ENCODE measurements at regions not wholly inside any gene's neighbourhood (a gene's known extent, or its start where the extent isn't known, plus 50 kb on each side); places are given as distances from the start of the nearest gene placed in this dataset.

DNA sequence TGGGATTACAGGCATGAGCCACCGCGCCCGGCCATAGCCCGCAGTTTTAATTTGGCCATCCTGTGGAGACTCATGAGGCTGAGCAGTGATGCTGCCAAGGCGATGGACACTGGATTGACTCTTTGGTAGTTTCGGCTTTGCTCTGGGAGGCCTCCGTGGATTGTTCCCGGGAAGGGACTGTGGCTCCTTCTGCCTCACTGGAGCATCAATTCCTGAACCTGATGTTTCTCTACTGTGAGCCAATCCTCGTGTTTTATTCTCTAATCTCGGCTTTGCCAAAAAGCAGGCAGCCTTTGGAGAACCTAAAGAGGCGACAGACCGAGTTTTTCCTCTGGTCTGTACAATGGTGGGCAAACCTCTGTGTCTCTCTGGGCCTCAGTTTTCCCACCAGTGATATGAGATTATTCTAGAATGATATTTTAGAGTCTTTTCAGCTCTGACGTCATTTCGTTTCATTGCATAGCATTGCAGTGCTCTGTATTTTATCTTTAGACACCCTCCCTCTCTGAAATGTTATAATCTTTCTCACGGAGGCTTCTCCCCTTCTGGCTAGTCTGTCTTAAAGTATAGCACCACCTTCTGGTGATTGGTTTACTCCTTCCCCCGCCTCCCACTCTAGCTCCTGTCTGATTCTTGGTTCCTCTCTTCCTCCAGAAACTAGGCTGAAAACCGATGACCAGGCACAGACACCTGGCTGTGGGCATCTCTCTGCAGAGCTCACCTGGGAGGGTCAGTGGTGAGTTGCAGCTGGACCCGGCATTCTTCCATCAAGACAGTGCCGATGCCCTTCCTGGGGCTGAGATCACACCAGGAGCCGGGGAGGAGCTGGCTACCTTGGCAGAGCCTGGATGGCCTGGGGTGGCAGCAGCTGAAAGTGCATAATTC lies 341.3 kb downstream of the MYCN start:
- H3K27ac ChIP-seq: no peak overlapping the region
- no peak for TF ChIP-seq POLR2A (IDR thresholded peaks at IDR 0.05)
- TF ChIP-seq, protein P1, sequence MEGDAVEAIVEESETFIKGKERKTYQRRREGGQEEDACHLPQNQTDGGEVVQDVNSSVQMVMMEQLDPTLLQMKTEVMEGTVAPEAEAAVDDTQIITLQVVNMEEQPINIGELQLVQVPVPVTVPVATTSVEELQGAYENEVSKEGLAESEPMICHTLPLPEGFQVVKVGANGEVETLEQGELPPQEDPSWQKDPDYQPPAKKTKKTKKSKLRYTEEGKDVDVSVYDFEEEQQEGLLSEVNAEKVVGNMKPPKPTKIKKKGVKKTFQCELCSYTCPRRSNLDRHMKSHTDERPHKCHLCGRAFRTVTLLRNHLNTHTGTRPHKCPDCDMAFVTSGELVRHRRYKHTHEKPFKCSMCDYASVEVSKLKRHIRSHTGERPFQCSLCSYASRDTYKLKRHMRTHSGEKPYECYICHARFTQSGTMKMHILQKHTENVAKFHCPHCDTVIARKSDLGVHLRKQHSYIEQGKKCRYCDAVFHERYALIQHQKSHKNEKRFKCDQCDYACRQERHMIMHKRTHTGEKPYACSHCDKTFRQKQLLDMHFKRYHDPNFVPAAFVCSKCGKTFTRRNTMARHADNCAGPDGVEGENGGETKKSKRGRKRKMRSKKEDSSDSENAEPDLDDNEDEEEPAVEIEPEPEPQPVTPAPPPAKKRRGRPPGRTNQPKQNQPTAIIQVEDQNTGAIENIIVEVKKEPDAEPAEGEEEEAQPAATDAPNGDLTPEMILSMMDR (IDR thresholded peaks at IDR 0.05): peak in 3 of 4 experiments; percentile 45 to 49 (median 46)
- WGBS: 65% methylated on average over 20 of the region's 20 CpGs
- H3K9me3 ChIP-seq: no peaks in the 10 kb centered on the region
- peak; percentile 21 for DNase-seq (ENCODE audit: low spot score)
- no peaks in the 10 kb centered on the region for H3K36me3 ChIP-seq
- intact Hi-C loops (cut with DNase I): loop anchor here (5.0 kb wide), 2 partner anchors 344 to 644 kb away; no protein-coding TSS in a partner anchor
- no peaks in the 10 kb centered on the region for H3K27me3 ChIP-seq (replicated peaks; ENCODE audit: insufficient read depth)
- no peaks in the 10 kb centered on the region for H3K4me1 ChIP-seq (replicated peaks)
- H3K4me3 ChIP-seq: no peak overlapping the region

DNA sequence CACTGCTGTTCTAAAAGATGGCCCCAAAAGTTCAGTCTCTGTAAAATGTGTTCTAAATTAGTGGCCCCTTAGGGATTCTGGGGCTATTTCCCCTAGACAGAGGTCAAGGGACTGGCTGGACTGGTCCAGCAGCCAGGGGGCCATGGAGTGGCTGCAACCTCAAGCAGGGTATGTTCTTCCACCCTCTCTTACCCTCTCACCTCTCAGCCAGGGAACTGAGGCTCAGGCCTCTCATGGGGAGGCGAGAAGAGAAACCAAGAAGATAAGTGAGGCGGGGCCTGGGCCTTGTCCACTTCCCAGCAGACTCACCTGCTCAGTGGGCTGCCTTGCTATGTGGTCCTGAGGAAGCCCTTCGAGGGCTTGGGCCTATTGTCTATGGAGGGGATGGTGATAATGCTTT lies 339.7 kb downstream of the MYCN start:
- WGBS: 100% methylated on average over 3 of the region's 3 CpGs
- Histone ChIP-seq H3K9me3 (no peaks in the 10 kb centered on the region), H3K4me3 (no peak overlapping the region), H3K36me3 (no peaks in the 10 kb centered on the region), H3K27ac (no peak overlapping the region), H3K4me1 (replicated peaks) (no peaks in the 10 kb centered on the region), H3K27me3 (replicated peaks; ENCODE audit: insufficient read depth) (no peaks in the 10 kb centered on the region)
- TF ChIP-seq POLR2AphosphoS5 (IDR thresholded peaks at IDR 0.05): no peak
- no peak for TF ChIP-seq POLR2A (IDR thresholded peaks at IDR 0.05)
- TF ChIP-seq, protein P1 (IDR thresholded peaks at IDR 0.05): no peak
- intact Hi-C loops (cut with DNase I): loop anchor here (5.0 kb wide), 2 partner anchors 343 to 643 kb away; no protein-coding TSS in a partner anchor
- no peak for DNase-seq (ENCODE audit: low spot score)

DNA sequence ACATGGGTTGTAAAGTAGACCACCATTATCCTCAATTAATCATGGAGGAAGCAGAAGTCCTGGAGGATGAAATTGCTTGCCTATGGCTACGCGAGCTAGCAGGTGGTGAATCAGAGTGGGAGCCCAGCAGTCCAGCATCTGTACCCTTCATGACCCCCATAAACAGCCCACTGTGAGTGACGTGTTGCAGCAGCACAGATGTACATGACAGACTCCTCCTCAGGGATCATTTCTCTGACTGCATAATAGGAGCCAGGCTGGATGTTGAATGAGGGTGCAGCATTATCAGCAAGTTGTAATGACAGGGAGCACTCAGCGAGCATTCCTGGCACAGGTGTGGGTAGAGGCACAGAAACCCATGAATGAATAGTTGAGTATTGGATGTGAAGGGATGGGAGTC lies 339.3 kb downstream of the MYCN start:
- no peak for DNase-seq (ENCODE audit: low spot score)
- intact Hi-C loops (cut with DNase I): loop anchor here (5.0 kb wide), 2 partner anchors 342 to 642 kb away; no protein-coding TSS in a partner anchor

DNA sequence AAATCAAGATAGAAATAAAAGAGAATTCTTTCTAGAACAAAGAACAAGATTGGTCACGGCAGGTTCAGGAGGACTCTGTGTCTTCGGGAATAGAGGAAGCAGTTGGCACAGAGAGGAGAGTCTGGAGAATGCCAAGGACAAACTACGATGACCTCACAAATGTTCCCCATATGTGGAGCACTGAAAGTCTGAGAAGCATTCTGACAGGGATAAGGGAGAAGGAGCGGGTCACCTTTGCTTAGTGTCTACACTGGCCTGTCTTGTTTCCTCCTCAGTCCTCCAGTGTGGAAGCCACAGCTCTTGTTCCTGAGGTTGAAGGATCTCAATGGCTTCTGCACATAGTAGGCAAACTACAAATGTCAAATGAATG lies 338.8 kb downstream of the MYCN start:
- TF ChIP-seq, protein P1 (IDR thresholded peaks at IDR 0.05): no peak
- no peaks in the 10 kb centered on the region for H3K4me1 ChIP-seq (replicated peaks)
- H3K27ac ChIP-seq: no peak overlapping the region
- no peaks in the 10 kb centered on the region for H3K9me3 ChIP-seq
- no peaks in the 10 kb centered on the region for H3K36me3 ChIP-seq
- intact Hi-C loops (cut with DNase I): no loop called here
- 79% methylated on average over 4 of the region's 4 CpGs for WGBS
- H3K4me3 ChIP-seq: no peak overlapping the region
- no peaks in the 10 kb centered on the region for H3K27me3 ChIP-seq (replicated peaks; ENCODE audit: insufficient read depth)
- no peak for DNase-seq (ENCODE audit: low spot score)

More for the DNA sequence above, 339.3 kb downstream of the MYCN start:
- Histone ChIP-seq H3K9me3 (no peaks in the 10 kb centered on the region), H3K27me3 (replicated peaks; ENCODE audit: insufficient read depth) (no peaks in the 10 kb centered on the region), H3K4me3 (no peak overlapping the region), H3K27ac (no peak overlapping the region), H3K36me3 (no peaks in the 10 kb centered on the region), H3K4me1 (replicated peaks) (no peaks in the 10 kb centered on the region)
- no peak for TF ChIP-seq POLR2A (IDR thresholded peaks at IDR 0.05)
- TF ChIP-seq, protein P1 (IDR thresholded peaks at IDR 0.05): no peak
- TF ChIP-seq POLR2AphosphoS5 (IDR thresholded peaks at IDR 0.05): no peak
- WGBS: 88% methylated on average over 4 of the region's 4 CpGs
